PC-3 (cell line): ENCODE measurements at regions not wholly inside any gene's neighbourhood (a gene's known extent, or its start where the extent isn't known, plus 50 kb on each side); places are given as distances from the start of the nearest gene placed in this dataset.

Source experiments
- ATAC-seq: fragments of 200-7000 bp; cut with Tn5 transposase; 2 replicates; pipeline ENCODE4 v1.9.1; 2020; ENCODE audit warnings: mild to moderate bottlenecking, moderate library complexity
- BruUV-seq: library from RNA; stranded (reverse); fragments of 400-500 nt; replicated peaks from 2 replicates; lab custom pipeline; 2021; lab: Mats Ljungman, UMichigan
- CTCF ChIA-PET: fragments of 300-600 bp; sonication (Branson Sonifier 250); formaldehyde crosslinking; loops from one replicate; lab custom pipeline; 2022; ENCODE audit warnings: antibody characterized with exemption; lab: Charles Lee
- POLR2A ChIA-PET: fragments of 300-600 bp; sonication (Branson Sonifier 250); formaldehyde crosslinking; loops from one replicate; lab custom pipeline; 2022; ENCODE audit warnings: antibody characterized with exemption; ENCODE audit not compliant: unreplicated experiment; lab: Charles Lee
- DNase-seq: peaks from one replicate; pipeline ENCODE4 v3.0.0-alpha.2; 2015
- H2AFZ ChIP-seq: fragments of 300-600 bp; sonication (generic); 2 replicates; pipeline ENCODE4 v1.6.0; 2016; ENCODE audit warnings: antibody characterized with exemption, low read length
- H3F3A ChIP-seq: fragments of 300-600 bp; sonication (generic); one replicate; pipeline ENCODE4 v1.6.0; 2017; ENCODE audit warnings: antibody characterized with exemption, low read length, control low read depth, mild to moderate bottlenecking; ENCODE audit not compliant: unreplicated experiment
- H3K27ac ChIP-seq: fragments of 300-600 bp; sonication (generic); 2 replicates; pipeline ENCODE4 v1.5.1; 2016; ENCODE audit warnings: mild to moderate bottlenecking, low read length
- H3K27me3 ChIP-seq: fragments of 300-600 bp; sonication (generic); 2 replicates; pipeline ENCODE4 v1.6.1; 2016; ENCODE audit warnings: low read length, mixed read lengths
- H3K36me3 ChIP-seq: fragments of 300-600 bp; sonication (generic); 2 replicates; pipeline ENCODE4 v1.6.1; 2016; ENCODE audit warnings: low read depth, mixed run types, low read length, mixed read lengths
- H3K4me1 ChIP-seq: fragments of 300-600 bp; sonication (generic); 2 replicates; pipeline ENCODE4 v1.5.1; 2016; ENCODE audit warnings: low read length; ENCODE audit not compliant: insufficient read depth
- H3K4me2 ChIP-seq: fragments of 300-600 bp; sonication (generic); 2 replicates; pipeline ENCODE4 v1.6.0; 2016; ENCODE audit warnings: low read length
- H3K4me3 ChIP-seq: fragments of 300-600 bp; sonication (generic); 2 replicates; pipeline ENCODE4 v1.5.1; 2016; ENCODE audit warnings: mild to moderate bottlenecking, low read length, mixed read lengths
- H3K79me2 ChIP-seq: fragments of 300-600 bp; sonication (generic); 2 replicates; pipeline ENCODE4 v1.6.1; 2017; ENCODE audit warnings: low read length, mixed read lengths
- H3K9ac ChIP-seq: fragments of 300-600 bp; sonication (generic); 2 replicates; pipeline ENCODE4 v1.6.0; 2016; ENCODE audit warnings: mild to moderate bottlenecking, low read length
- H3K9me2 ChIP-seq: fragments of 300-600 bp; sonication (generic); replicated peaks from 2 replicates; pipeline ENCODE4 v1.6.1; 2016; ENCODE audit warnings: mixed run types, low read length, mixed read lengths
- H3K9me3 ChIP-seq: fragments of 300-600 bp; sonication (generic); 2 replicates; pipeline ENCODE4 v1.6.1; 2016; ENCODE audit warnings: low read length, mixed read lengths
- H4K20me1 ChIP-seq: fragments of 300-600 bp; sonication (generic); 2 replicates; pipeline ENCODE4 v1.6.1; 2016; ENCODE audit warnings: low read length, mixed read lengths
- EZH2 ChIP-seq: fragments of 300-600 bp; sonication (generic); IDR thresholded peaks from one replicate; pipeline ENCODE4 v1.6.1; 2017; ENCODE audit warnings: antibody characterized with exemption, mild to moderate bottlenecking, low read length; ENCODE audit not compliant: unreplicated experiment
- EZH2phosphoT487 ChIP-seq: fragments of 300-600 bp; sonication (generic); IDR thresholded peaks from 2 replicates; pipeline ENCODE4 v1.6.1; 2018; ENCODE audit warnings: mild to moderate bottlenecking, antibody characterized with exemption, low read length, borderline replicate concordance
- intact Hi-C: fragments of 100-400 bp; cut with micrococcal nuclease; formaldehyde crosslinking; loops from 2 replicates; pipeline ENCODE4 v1.9.0; 2023
- TF ChIP-seq, protein P1 (sequence below): fragments of 300-600 bp; sonication (generic); conservative IDR thresholded peaks from 2 replicates; pipeline ENCODE4 v1.5.1; 2017; ENCODE audit warnings: antibody characterized with exemption, low read depth, mild to moderate bottlenecking, low read length

DNA sequence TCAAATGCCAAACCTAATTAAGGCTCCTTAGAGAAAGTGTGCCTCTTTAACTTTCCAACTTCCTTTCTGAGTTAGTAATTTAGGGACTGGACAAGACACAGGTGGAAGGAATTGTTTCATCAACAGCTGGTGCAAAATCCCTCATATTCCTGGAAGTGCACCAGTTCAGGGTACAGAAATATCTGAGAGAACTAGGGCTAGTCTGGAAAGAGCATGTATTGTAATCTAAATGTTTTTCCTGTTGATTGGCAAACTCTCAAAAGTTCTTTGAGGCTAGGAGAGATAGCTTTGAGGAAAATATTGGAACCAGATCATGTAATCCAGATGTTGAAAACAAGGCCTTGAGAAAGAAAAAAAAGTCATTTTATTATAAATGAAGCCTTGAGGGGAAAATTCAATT lies 98.1 kb upstream of the C1GALT1C1 start:
- Histone ChIP-seq H3K4me2 (no peak overlapping the region), H3K9ac (no peak overlapping the region), H3K27ac (no peak overlapping the region), H3K9me3 (no peaks in the 10 kb centered on the region), H3K9me2 (no peaks in the 10 kb centered on the region), H2AFZ (no peak overlapping the region), H3K4me3 (no peak overlapping the region), H4K20me1 (no peaks in the 10 kb centered on the region), H3K4me1 (peaks cover 11% of the 10 kb centered on the region), H3F3A (no peaks in the 10 kb centered on the region), H3K36me3 (no peaks in the 10 kb centered on the region), H3K79me2 (no peaks in the 10 kb centered on the region), H3K27me3 (no peaks in the 10 kb centered on the region)
- DNase-seq (no peak), ATAC-seq (no peak)
- ChIA-PET CTCF (no interaction called here), POLR2A (no interaction called here)
- no TSS peak for BruUV-seq
- intact Hi-C loops, result no loop called here
- TF ChIP-seq EZH2phosphoT487 (no peak), EZH2 (no peak)
- TF ChIP-seq, protein P1, sequence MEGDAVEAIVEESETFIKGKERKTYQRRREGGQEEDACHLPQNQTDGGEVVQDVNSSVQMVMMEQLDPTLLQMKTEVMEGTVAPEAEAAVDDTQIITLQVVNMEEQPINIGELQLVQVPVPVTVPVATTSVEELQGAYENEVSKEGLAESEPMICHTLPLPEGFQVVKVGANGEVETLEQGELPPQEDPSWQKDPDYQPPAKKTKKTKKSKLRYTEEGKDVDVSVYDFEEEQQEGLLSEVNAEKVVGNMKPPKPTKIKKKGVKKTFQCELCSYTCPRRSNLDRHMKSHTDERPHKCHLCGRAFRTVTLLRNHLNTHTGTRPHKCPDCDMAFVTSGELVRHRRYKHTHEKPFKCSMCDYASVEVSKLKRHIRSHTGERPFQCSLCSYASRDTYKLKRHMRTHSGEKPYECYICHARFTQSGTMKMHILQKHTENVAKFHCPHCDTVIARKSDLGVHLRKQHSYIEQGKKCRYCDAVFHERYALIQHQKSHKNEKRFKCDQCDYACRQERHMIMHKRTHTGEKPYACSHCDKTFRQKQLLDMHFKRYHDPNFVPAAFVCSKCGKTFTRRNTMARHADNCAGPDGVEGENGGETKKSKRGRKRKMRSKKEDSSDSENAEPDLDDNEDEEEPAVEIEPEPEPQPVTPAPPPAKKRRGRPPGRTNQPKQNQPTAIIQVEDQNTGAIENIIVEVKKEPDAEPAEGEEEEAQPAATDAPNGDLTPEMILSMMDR, result no peak

GRCh38 chrX:120727452-120727851 lies 97.6 kb upstream of the C1GALT1C1 start:
- Histone ChIP-seq H3K27ac (no peak overlapping the region), H3K9ac (no peak overlapping the region), H3K79me2 (no peaks in the 10 kb centered on the region), H3K27me3 (no peaks in the 10 kb centered on the region), H3K4me1 (peaks cover 6% of the 10 kb centered on the region; the same call in 1 of the 2 replicates), H3K4me3 (no peak overlapping the region), H3K9me2 (no peaks in the 10 kb centered on the region), H3F3A (no peaks in the 10 kb centered on the region), H4K20me1 (no peaks in the 10 kb centered on the region), H2AFZ (no peak overlapping the region), H3K36me3 (no peaks in the 10 kb centered on the region), H3K4me2 (no peak overlapping the region), H3K9me3 (no peaks in the 10 kb centered on the region)
- ChIA-PET POLR2A (no interaction called here), CTCF (no interaction called here)
- BruUV-seq, result no TSS peak
- no peak for ATAC-seq
- TF ChIP-seq EZH2 (no peak), EZH2phosphoT487 (no peak)
- TF ChIP-seq, protein P1, result no peak
- intact Hi-C loops, result no loop called here
- no peak for DNase-seq

DNA sequence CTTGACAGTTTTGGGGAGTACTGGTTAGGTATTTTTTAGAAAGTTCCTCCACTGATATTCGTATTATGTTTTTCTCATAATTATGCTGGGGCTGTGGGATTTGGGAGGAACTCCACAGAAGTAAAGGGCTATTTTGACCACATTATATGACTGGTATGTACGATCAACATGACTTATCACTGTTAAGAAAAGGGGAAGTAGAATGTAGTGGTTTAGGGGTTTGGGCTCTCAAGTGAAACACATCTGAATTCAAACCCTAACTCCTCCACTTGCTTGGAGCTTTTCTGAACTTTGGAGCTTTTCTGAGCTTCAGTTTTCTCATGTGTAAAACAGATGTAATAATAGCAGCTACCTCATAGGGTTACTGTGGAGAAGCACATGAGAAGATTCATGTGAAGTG lies 96.4 kb upstream of the C1GALT1C1 start:
- no peaks in the 10 kb centered on the region for H3F3A ChIP-seq
- no peak overlapping the region for H3K4me2 ChIP-seq
- no peaks in the 10 kb centered on the region for H3K79me2 ChIP-seq
- ChIA-PET POLR2A (no interaction called here), CTCF (no interaction called here)
- no peak overlapping the region for H3K4me3 ChIP-seq
- ATAC-seq (no peak), DNase-seq (no peak)
- intact Hi-C loops, result no loop called here
- no peaks in the 10 kb centered on the region for H3K9me3 ChIP-seq
- no peaks in the 10 kb centered on the region for H4K20me1 ChIP-seq
- no peaks in the 10 kb centered on the region for H3K9me2 ChIP-seq
- no peak overlapping the region for H2AFZ ChIP-seq
- H3K36me3 ChIP-seq, result no peaks in the 10 kb centered on the region
- no peak overlapping the region for H3K27ac ChIP-seq
- BruUV-seq, result no TSS peak
- no peaks in the 10 kb centered on the region for H3K4me1 ChIP-seq
- no peaks in the 10 kb centered on the region for H3K27me3 ChIP-seq
- TF ChIP-seq EZH2, result no peak
- H3K9ac ChIP-seq, result no peak overlapping the region
